OCI-LY7 (cell line): ENCODE measurements at regions not wholly inside any gene's neighbourhood (a gene's known extent, or its start where the extent isn't known, plus 50 kb on each side); places are given as distances from the start of the nearest gene placed in this dataset.

ENCODE experiments used
- CTCF ChIP-seq: fragments of 200-600 bp; sonication (generic); conservative IDR thresholded peaks from 2 replicates; pipeline ENCODE4 v1.5.1; 2014; ENCODE audit warnings: mild to moderate bottlenecking, antibody characterized with exemption, low read length, moderate library complexity, mixed read lengths
- EZH2phosphoT487 ChIP-seq: fragments of 200-600 bp; sonication (generic); IDR thresholded peaks from 2 replicates; pipeline ENCODE4 v1.6.1; 2018; ENCODE audit warnings: low read depth, borderline replicate concordance, mild to moderate bottlenecking, mixed run types, antibody characterized with exemption, low read length, moderate library complexity, mixed read lengths

GRCh38 chr6:111973927-111974639, 79.8 kb upstream of the CCN6 start:
- TF ChIP-seq CTCF: no peak
- TF ChIP-seq EZH2phosphoT487: no peak
